ENCODE measurements at regions not wholly inside any gene's neighbourhood (a gene's known extent, or its start where the extent isn't known, plus 50 kb on each side); places are given as distances from the start of the nearest gene placed in this dataset.

DNA sequence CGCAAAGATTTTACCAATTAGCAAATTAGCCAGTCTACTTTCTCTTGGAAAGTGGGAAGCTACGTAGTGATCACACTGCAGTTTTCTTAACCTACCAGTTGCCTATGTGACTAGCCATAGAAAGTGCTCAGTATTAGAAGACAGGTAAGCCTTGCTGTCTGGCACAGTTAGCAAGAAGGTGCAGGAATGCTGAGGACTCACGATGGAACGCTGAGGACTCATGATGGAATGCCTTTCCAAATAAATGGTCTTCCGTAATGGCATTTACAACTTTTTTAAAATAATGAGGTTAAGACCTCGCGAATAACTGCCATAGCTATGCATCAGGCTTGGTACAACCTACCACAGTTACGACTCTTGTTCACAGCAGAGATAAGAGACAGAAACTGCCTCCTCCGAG lies 1645.6 kb upstream of the MIR17HG start:
- no peak for TF ChIP-seq ZNF143 (CRISPR knock-in tag; IDR thresholded peaks at IDR 0.05)
- no peak for TF ChIP-seq CBX2 (IDR thresholded peaks at IDR 0.05; ENCODE audit: insufficient read depth, low read length, poor library complexity, severe bottlenecking)
- no peak for TF ChIP-seq POLR2AphosphoS5 (IDR thresholded peaks at IDR 0.05; ENCODE audit: control insufficient read depth, insufficient read depth, low read depth, low read length)
- TF ChIP-seq, protein P1, sequence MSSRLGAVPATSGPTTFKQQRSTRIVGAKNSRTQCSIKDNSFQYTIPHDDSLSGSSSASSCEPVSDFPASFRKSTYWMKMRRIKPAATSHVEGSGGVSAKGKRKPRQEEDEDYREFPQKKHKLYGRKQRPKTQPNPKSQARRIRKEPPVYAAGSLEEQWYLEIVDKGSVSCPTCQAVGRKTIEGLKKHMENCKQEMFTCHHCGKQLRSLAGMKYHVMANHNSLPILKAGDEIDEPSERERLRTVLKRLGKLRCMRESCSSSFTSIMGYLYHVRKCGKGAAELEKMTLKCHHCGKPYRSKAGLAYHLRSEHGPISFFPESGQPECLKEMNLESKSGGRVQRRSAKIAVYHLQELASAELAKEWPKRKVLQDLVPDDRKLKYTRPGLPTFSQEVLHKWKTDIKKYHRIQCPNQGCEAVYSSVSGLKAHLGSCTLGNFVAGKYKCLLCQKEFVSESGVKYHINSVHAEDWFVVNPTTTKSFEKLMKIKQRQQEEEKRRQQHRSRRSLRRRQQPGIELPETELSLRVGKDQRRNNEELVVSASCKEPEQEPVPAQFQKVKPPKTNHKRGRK (tag; IDR thresholded peaks at IDR 0.05) = no peak
- TF ChIP-seq ARHGAP35 (IDR thresholded peaks at IDR 0.05; ENCODE audit: partially characterized antibody) = no peak
- TF ChIP-seq THRAP3 (IDR thresholded peaks at IDR 0.05; ENCODE audit: borderline replicate concordance) = no peak
- no peak for TF ChIP-seq KLF16 (IDR thresholded peaks at IDR 0.05)
- no peak for TF ChIP-seq EGR1 (conservative IDR thresholded peaks at IDR 0.05)
- TF ChIP-seq, protein P2, sequence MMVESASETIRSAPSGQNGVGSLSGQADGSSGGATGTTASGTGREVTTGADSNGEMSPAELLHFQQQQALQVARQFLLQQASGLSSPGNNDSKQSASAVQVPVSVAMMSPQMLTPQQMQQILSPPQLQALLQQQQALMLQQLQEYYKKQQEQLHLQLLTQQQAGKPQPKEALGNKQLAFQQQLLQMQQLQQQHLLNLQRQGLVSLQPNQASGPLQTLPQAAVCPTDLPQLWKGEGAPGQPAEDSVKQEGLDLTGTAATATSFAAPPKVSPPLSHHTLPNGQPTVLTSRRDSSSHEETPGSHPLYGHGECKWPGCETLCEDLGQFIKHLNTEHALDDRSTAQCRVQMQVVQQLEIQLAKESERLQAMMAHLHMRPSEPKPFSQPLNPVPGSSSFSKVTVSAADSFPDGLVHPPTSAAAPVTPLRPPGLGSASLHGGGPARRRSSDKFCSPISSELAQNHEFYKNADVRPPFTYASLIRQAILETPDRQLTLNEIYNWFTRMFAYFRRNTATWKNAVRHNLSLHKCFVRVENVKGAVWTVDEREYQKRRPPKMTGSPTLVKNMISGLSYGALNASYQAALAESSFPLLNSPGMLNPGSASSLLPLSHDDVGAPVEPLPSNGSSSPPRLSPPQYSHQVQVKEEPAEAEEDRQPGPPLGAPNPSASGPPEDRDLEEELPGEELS (CRISPR knock-in tag; IDR thresholded peaks at IDR 0.05; ENCODE audit: borderline replicate concordance) = no peak
- TF ChIP-seq, protein P3, sequence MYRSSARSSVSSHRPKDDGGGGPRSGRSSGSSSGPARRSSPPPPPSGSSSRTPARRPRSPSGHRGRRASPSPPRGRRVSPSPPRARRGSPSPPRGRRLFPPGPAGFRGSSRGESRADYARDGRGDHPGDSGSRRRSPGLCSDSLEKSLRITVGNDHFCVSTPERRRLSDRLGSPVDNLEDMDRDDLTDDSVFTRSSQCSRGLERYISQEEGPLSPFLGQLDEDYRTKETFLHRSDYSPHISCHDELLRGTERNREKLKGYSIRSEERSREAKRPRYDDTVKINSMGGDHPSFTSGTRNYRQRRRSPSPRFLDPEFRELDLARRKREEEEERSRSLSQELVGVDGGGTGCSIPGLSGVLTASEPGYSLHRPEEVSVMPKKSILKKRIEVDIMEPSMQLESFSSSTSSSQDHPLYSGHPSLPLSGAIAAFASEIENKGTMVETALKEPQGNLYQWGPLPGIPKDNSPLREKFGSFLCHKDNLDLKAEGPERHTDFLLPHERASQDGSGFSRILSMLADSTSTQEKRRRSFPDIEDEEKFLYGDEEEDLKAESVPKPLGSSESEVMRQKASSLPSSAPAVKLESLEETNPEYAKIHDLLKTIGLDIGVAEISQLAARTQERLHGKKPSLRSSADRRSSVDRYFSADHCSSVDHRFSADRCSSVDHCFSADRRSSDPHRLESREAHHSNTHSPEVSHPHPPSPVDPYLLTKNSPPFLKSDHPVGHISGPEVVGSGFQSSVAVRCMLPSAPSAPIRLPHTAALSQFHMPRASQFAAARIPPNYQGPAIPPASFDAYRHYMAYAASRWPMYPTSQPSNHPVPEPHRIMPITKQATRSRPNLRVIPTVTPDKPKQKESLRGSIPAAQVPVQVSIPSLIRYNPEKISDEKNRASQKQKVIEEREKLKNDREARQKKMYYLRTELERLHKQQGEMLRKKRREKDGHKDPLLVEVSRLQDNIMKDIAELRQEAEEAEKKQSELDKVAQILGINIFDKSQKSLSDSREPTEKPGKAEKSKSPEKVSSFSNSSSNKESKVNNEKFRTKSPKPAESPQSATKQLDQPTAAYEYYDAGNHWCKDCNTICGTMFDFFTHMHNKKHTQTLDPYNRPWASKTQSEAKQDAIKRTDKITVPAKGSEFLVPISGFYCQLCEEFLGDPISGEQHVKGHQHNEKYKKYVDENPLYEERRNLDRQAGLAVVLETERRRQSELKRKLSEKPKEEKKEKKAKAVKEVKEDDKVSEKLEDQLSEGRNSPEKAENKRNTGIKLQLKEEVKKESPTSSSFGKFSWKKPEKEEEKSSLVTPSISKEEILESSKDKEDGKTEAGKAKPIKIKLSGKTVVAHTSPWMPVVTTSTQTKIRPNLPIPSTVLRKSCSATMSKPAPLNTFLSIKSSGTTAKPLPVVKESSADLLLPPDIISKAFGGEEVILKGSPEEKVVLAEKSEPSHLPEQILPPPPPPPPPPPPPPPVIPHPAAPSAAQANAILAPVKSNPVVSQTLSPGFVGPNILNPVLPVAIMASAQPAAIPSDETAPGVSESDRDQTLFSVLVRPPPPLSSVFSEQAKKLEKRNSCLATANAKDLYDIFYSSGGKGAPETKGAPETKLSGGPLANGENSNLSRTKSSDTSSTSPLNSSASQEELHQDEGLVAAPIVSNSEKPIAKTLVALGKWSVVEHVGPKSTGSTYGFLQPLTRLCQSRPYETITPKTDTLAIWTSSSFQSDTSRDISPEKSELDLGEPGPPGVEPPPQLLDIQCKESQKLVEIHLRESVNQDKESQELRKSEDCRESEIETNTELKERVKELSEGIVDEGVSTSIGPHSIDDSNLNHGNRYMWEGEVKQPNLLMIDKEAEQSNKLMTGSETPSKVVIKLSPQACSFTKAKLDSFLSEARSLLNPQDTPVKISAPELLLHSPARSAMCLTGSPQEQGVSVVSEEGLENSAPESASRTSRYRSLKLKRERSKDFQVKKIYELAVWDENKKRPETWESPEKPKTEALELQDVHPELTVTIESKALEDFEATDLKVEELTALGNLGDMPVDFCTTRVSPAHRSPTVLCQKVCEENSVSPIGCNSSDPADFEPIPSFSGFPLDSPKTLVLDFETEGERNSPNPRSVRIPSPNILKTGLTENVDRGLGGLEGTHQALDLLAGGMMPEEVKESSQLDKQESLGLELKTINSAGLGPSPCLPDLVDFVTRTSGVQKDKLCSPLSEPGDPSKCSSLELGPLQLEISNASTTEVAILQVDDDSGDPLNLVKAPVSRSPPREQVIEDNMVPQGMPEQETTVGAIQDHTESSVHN (IDR thresholded peaks at IDR 0.05; ENCODE audit: borderline replicate concordance in 1 of 2, low read depth in 1 of 2) = no peak
- TF ChIP-seq RAD21 (CRISPR knock-in tag; conservative IDR thresholded peaks at IDR 0.05 in 1 of 2, IDR thresholded peaks at IDR 0.05 in 1 of 2) = no peak

All from K562 (cell line).